Hematopoietic multipotent progenitor cell treated with erythropoietin and hydrocortisone succinate and interleukin-3 and kit ligand, for 4 days (in vitro differentiated cells): ENCODE measurements at regions not wholly inside any gene's neighbourhood (a gene's known extent, or its start where the extent isn't known, plus 50 kb on each side); places are given as distances from the start of the nearest gene placed in this dataset.
"Not testable (repeated sequence)": the region's sequence is repeated elsewhere in the genome, so short reads cannot be mapped to it uniquely, and the experiment has no call there.

Source experiments
- DNase-seq: peaks from one replicate; pipeline ENCODE4 v3.0.0-alpha.2; 2015

- no peak for DNase-seq
Measured at GRCh38 chr3:88703501-88704059, 403.8 kb upstream of the EPHA3 start.

GRCh38 chr3:88704338-88704737 is 403.1 kb upstream of the EPHA3 start:
- DNase-seq = no peak

DNA sequence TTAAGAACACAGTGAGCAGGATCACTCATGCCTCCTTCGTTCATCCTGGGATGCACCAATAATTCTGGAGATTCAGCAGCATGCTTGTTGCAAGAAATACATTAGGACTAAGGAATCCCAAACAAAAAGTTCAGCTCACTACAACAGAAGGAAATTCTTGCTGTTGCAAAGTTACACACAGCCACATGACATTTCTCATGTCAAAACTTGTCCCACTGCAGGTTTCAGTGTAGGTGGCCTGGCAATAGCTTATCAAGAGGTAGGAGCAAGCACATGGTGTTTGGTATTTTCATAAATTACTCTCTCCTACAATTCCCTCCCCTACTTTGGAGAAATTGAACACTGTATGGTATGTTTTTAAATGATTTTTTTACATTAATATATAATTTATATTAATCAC is 399.6 kb upstream of the EPHA3 start:
- DNase-seq = no peak

GRCh38 chr3:88712552-88712951 is 394.9 kb upstream of the EPHA3 start:
- DNase-seq = no peak

DNA sequence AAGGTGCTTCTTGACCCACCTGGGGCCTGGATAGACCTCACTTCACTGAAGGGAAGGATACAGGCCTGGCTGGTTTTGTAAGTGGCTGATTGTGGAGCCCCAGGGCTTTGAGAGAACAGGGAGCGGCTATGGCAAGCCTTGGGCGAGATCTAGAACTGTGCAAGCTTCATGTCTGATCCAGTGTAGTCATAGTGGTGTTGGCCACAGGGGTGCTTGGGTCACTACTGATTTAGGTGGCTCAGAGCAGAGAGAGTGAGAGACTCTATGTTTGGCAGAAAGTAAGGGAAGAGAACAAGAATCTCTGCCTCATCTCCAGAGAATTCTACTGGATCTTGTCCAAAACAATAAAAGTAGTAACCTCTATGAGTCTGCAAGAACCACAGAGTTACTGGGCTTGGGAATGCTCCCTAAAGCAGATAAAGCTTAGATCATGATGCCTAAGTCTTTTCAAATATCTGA is 394.2 kb upstream of the EPHA3 start:
- DNase-seq = no peak

DNA sequence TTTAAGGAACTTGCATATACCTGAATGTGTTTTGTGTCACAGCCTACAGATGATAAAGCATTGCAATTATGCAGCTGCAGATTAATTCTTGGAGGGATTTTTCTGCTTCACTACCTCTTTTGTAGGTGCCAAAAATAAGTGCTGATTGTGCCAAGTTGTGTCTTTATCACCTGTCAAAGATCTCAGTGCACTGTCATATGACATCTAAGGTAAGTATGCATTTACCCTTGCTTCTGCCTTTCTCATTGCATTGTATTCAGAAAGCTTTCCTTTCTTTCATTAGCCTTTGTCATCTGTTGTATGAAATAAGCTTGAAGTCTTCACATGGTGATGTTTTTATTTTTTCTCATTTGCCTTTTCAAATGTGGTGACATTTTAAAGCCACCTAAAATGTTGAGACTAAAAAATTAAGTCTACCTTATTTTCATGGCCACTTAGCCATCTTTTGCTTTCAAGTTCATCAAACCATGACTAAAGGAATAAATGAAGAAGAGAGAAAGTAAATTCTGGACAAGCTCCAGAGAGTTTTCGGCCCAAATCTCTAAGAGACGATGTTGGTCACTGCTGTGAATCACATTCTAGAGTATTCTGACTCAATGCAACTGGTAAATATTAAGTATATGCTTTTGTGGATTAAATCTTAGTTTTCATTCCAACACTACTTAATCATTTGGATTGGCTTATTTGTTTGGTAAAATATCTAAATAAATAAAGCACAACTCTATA is 381.8 kb upstream of the EPHA3 start:
- DNase-seq = no peak

DNA sequence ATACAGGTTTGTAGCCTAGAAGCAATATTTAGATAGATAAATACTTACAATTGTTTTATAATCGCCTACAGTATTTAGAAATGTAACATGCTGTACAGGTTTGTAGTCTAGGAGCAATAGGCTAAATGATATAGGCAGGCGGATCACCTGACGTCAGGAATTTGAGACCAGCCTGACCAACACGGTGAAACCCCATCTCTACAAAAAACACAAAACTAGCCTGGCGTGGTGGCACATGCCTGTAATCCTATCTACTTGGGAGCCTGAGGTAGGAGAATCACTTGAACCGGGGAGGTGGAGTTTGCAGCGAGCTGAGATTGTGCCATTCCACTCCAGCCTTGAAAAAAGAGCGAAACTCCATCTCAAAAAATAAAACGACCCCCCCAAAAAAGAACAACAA is 375.2 kb upstream of the EPHA3 start:
- DNase-seq = no peak

GRCh38 chr3:88742106-88742505 is 365.3 kb upstream of the EPHA3 start:
- DNase-seq = no peak

DNA sequence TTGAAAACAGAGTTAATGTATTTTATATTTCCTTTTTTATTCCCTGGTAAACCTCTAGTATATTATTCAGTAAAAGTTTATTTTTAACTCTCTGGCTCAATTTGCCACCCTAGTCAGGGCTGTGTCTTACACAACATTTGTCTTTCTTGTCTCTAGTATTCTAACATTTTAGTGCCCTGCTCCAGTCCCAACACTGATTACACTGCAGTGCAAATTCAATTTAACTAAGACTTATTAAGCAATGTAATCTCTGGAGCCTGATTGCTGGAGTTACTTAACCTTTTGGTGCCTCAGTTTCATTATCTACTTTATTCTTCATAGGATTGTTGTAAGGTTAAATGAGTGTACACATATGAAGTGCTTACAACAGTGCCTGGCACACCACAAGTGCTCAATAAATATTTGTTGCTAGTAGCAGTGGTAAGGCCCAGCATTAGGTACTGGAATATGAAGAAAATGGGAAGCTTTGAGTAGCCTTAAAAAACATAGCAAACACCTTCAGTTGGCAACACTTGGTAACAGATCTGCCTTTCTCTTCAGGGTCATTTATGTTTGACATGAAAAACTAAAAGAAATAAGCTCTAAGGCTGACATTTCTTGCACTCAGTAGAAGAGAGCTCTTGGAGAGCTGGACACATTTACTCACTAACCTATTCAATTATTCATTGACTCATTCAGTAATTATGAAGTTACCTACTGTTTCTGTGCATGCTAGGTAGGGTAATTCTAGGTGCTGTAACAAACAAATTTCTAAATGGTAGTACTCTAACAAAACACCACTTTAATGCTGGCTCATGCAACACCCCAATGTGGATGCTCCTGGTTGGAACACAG is 364.5 kb upstream of the EPHA3 start:
- no peak for DNase-seq

GRCh38 chr3:88744896-88745295 is 362.5 kb upstream of the EPHA3 start:
- no peak for DNase-seq

- DNase-seq = not testable (repeated sequence)
Measured at GRCh38 chr3:88747145-88747544, 360.3 kb upstream of the EPHA3 start.

- no peak for DNase-seq
Measured at GRCh38 chr3:88758676-88759075, 348.7 kb upstream of the EPHA3 start.

GRCh38 chr3:88767746-88768145 is 339.7 kb upstream of the EPHA3 start:
- DNase-seq = no peak

DNA sequence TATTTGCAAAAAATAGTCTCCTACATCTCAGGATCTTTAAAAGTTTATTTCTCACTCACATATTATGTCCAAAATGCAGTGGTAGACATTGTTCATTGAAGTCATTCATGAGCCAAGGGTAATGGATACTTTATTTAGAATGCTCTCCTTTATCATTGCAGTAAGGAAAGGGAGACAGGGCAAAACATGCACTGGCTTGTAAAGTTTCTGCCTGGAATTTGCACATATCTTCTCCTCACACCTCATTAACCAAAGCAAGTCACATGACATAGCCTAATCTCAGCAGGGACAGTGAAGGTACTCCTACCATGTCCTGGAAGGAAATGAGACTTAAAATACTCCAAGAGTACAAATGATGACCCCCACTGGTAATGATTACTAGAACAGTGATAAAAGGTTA is 333.7 kb upstream of the EPHA3 start:
- DNase-seq = no peak

DNA sequence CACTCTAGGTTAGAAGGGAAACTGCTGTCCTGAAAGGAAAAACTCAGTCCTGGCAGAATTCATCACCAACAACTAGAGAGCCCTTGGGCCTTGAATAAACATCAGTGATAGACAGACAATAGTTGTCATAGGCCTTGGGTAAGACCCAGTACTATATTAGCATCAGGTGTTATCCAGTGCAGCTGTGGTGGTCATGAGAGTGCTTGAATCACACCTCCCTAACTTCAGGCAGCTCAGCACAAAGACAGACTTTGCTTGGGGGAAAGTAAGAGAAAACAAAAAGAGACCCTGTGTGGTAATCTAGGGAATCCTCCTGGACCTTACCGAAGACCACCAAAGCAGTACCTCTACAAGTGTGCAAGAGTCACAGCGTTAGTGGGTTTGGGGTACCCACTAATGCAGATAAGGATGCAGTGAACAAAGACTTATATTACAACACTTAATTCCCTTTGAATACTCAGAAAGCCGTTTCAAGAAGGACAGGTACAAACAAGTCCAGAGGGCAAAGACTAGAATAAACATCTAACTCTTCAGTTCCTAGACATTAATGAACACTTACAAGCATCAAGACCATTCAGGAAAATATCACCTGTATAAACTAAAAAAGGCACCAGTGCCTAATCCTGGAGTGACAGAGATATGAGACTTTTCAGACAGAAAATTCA is 332.3 kb upstream of the EPHA3 start:
- no peak for DNase-seq

GRCh38 chr3:88779482-88779881 is 327.9 kb upstream of the EPHA3 start:
- no peak for DNase-seq

DNA sequence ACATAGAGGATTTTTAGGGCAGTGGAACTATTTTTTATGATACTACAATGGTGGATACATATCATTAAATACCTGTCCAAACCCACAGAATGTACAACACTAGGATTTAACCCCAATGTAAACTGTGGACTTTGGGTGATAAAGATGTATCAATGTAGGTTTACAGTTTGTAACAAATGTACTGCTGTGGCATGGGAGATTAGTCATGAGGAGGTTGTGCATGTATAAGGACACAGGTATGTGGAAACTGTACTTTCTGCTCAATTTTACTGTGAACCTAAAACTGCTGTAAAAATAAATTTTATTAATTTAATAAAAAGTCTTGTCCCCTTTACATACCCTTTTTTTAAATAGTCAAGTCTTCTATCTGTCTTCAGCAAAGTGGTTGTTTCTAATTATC is 322.5 kb upstream of the EPHA3 start:
- no peak for DNase-seq

DNA sequence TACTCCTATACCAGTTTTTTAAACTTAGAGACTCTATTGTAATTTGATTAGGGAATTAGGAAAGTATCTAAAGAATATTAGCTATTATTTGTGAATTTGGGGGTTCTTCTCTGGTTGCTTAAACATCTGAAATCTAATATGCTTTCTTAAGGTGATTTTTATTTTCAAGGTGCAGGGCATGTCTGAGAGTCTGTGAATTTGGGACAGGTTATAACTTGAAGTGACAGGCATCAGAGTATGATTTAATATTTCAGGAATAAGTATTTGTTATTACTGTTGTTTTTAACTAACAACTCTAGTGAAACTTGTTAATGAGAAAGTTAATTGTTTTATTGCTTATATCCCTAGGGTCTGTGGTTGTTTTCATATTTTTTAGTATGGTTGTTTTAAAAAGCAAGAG is 321.6 kb upstream of the EPHA3 start:
- DNase-seq = no peak

DNA sequence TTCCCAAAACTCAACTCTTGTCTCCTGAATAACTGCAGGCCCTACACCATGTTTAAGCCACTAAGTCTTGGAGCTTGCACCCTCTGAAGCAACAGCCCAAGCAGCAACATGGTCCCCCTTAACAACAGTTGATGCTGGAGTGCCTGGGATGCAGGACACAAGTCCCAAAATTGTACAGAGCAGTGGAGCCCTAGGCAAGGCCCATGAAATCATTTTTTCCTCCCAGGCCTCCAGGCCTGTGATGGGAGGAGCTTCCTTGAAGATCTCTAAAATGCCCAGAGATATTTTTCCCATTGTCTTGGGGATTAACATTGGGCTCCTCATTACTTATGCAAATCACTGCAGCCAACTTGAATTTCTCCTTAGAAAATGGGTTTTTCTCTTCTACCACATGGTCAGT is 311.9 kb upstream of the EPHA3 start:
- DNase-seq = no peak

- DNase-seq = no peak
Measured at GRCh38 chr3:88807491-88808105, 299.8 kb upstream of the EPHA3 start.

- DNase-seq = no peak
Measured at GRCh38 chr3:88809993-88810392, 297.4 kb upstream of the EPHA3 start.

DNA sequence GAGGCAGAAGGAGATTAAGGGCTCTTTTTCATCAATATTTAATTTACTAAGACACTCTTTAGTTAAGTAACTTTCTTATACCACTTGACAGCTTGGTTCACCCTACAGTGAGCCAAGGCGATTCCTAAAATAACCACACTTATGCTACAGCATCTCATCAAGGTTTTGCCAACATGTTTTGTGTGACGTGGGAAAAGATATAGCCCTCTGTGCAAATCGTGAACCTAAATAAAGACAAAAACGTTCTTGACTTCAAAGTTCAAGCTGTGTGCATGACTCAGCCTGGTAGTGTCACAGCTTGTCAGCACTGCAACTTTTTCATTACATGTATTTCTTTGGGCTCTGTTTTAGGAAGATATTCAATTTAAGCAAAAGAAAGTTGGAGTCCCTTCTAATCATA is 297.0 kb upstream of the EPHA3 start:
- DNase-seq = no peak

GRCh38 chr3:88811096-88811495 is 296.3 kb upstream of the EPHA3 start:
- DNase-seq = no peak
